ENCODE measurements at regions not wholly inside any gene's neighbourhood (a gene's known extent, or its start where the extent isn't known, plus 50 kb on each side); places are given as distances from the start of the nearest gene placed in this dataset.
A peak's percentile ranks its signal among the peaks of the same experiment; 100 is the strongest.

GRCh38 chr3:182527745-182528144 is 265.6 kb upstream of the ATP11B start:
- H3K36me3 ChIP-seq = no peaks in the 10 kb centered on the region
- no peaks in the 10 kb centered on the region for H3K9me3 ChIP-seq (ENCODE audit: low read depth)
- no peaks in the 10 kb centered on the region for H3K27me3 ChIP-seq
- TF ChIP-seq, protein P1, sequence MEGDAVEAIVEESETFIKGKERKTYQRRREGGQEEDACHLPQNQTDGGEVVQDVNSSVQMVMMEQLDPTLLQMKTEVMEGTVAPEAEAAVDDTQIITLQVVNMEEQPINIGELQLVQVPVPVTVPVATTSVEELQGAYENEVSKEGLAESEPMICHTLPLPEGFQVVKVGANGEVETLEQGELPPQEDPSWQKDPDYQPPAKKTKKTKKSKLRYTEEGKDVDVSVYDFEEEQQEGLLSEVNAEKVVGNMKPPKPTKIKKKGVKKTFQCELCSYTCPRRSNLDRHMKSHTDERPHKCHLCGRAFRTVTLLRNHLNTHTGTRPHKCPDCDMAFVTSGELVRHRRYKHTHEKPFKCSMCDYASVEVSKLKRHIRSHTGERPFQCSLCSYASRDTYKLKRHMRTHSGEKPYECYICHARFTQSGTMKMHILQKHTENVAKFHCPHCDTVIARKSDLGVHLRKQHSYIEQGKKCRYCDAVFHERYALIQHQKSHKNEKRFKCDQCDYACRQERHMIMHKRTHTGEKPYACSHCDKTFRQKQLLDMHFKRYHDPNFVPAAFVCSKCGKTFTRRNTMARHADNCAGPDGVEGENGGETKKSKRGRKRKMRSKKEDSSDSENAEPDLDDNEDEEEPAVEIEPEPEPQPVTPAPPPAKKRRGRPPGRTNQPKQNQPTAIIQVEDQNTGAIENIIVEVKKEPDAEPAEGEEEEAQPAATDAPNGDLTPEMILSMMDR (IDR thresholded peaks at IDR 0.05; ENCODE audit: low read depth, low read length) = no peak
- no peak overlapping the region for H3K27ac ChIP-seq
- H3K4me1 ChIP-seq (ENCODE audit: low read depth) = no peaks in the 10 kb centered on the region
- H3K4me3 ChIP-seq = no peak overlapping the region
- peak in 1 of 2 donors; percentile 18 for DNase-seq (ENCODE audit: low read depth in 1 of 2, low spot score in 1 of 2)

GRCh38 chr3:182530316-182530715 is 263.0 kb upstream of the ATP11B start:
- H3K9me3 ChIP-seq (ENCODE audit: low read depth) = no peaks in the 10 kb centered on the region
- DNase-seq (ENCODE audit: low read depth in 1 of 2, low spot score in 1 of 2) = no peak
- peaks cover 9% of the 10 kb centered on the region for H3K4me1 ChIP-seq (ENCODE audit: low read depth)
- H3K36me3 ChIP-seq = no peaks in the 10 kb centered on the region
- TF ChIP-seq, protein P1 (IDR thresholded peaks at IDR 0.05; ENCODE audit: low read depth, low read length) = no peak
- no peak overlapping the region for H3K27ac ChIP-seq
- H3K4me3 ChIP-seq = no peak overlapping the region
- no peaks in the 10 kb centered on the region for H3K27me3 ChIP-seq

- no peaks in the 10 kb centered on the region for H3K36me3 ChIP-seq
- no peak overlapping the region for H3K4me3 ChIP-seq
- H3K4me1 ChIP-seq (ENCODE audit: low read depth) = peaks cover 9% of the 10 kb centered on the region
- no peaks in the 10 kb centered on the region for H3K27me3 ChIP-seq
- TF ChIP-seq, protein P1 (IDR thresholded peaks at IDR 0.05; ENCODE audit: low read depth, low read length) = no peak
- DNase-seq (ENCODE audit: low read depth in 1 of 2, low spot score in 1 of 2) = peak in 1 of 2 donors; percentile 66
- H3K27ac ChIP-seq = no peak overlapping the region
- H3K9me3 ChIP-seq (ENCODE audit: low read depth) = no peaks in the 10 kb centered on the region
Observed at GRCh38 chr3:182533394-182533793, 259.9 kb upstream of the ATP11B start.

GRCh38 chr3:182544542-182544941 is 248.8 kb upstream of the ATP11B start:
- no peaks in the 10 kb centered on the region for H3K9me3 ChIP-seq (ENCODE audit: low read depth)
- TF ChIP-seq, protein P1 (IDR thresholded peaks at IDR 0.05; ENCODE audit: low read depth, low read length) = no peak

GRCh38 chr3:182562274-182562673 is 231.0 kb upstream of the ATP11B start:
- no peaks in the 10 kb centered on the region for H3K27me3 ChIP-seq
- no peak for DNase-seq (ENCODE audit: low read depth in 1 of 2, low spot score in 1 of 2)
- TF ChIP-seq, protein P1 (IDR thresholded peaks at IDR 0.05; ENCODE audit: low read depth, low read length) = no peak
- no peaks in the 10 kb centered on the region for H3K36me3 ChIP-seq
- H3K4me1 ChIP-seq (ENCODE audit: low read depth) = no peaks in the 10 kb centered on the region
- H3K4me3 ChIP-seq = no peak overlapping the region
- no peaks in the 10 kb centered on the region for H3K9me3 ChIP-seq (ENCODE audit: low read depth)
- no peak overlapping the region for H3K27ac ChIP-seq

More at GRCh38 chr3:182544542-182544941, 248.8 kb upstream of the ATP11B start:
- Histone ChIP-seq H3K4me3 (no peak overlapping the region), H3K27ac (no peak overlapping the region), H3K36me3 (no peaks in the 10 kb centered on the region), H3K27me3 (no peaks in the 10 kb centered on the region), H3K4me1 (ENCODE audit: low read depth) (peaks cover 17% of the 10 kb centered on the region)
- no peak for DNase-seq (ENCODE audit: low read depth in 1 of 2, low spot score in 1 of 2)
